HG03439 (cell line): ENCODE measurements at regions not wholly inside any gene's neighbourhood (a gene's known extent, or its start where the extent isn't known, plus 50 kb on each side); places are given as distances from the start of the nearest gene placed in this dataset.
"Not testable (repeated sequence)": the region's sequence is repeated elsewhere in the genome, so short reads cannot be mapped to it uniquely, and the experiment has no call there.

Experiments used
- ATAC-seq: cut with Tn5 transposase; IDR thresholded peaks from one replicate; pipeline ENCODE4 v1.9.1; 2021; ENCODE audit warnings: mild to moderate bottlenecking, moderate library complexity; ENCODE audit not compliant: unreplicated experiment

DNA sequence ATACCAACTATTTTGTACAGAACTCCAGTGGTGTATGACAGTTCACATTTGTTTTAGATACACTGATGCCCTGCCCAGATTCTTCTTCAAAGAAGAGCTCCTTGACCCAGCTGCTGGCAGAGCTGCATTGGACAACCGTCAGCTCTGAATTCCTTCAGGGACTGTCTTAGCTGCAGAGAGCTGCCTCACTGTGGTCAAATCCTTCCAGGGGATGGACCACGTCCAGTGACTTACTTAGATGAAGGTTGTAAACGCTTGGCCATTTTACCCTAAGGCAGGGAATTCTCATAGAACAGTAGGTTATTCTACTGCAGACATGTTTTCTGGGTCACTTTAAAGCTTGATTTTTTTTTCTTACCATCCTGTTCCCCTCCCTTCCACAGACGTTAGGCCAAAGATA is 905.0 kb upstream of the ATXN7L3B start:
- no peak for ATAC-seq

DNA sequence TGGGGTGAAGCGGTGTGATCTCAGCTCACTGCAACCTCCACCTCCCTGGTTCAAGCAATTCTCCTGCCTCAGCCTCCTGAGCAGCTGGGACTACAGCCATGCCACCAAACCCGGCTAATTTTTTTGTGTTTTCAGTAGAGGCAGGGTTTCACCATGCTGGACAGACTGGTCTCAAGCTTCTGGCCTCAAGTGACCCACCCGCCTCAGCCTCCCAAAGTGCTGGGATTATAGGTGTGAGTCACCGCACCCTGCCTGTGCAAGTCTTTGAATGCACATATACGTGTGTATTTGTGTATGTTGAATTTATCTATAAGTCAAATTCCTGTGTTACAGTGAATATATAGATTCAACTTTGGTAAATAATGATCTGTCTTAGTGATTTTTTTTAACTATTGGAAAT is 898.2 kb upstream of the ATXN7L3B start:
- not testable (repeated sequence) for ATAC-seq

DNA sequence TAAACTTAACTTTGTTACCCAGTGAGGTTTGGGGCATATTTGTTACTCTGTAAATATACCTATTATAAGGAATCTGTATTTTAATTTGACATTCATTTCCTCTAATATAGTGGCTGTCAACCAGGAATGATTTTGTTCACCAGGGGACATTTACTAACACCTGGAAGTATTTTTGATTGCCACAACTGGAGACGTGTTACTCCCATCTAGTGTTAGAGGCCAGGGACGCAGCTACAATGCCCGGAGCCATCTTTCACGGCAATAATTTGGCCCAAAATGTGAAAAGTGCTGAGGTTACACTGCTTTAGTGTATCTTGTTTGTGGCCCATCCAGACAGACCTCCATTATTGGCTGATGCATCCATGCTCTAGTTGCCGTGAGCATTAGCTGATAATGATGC is 881.3 kb upstream of the ATXN7L3B start:
- ATAC-seq = no peak

DNA sequence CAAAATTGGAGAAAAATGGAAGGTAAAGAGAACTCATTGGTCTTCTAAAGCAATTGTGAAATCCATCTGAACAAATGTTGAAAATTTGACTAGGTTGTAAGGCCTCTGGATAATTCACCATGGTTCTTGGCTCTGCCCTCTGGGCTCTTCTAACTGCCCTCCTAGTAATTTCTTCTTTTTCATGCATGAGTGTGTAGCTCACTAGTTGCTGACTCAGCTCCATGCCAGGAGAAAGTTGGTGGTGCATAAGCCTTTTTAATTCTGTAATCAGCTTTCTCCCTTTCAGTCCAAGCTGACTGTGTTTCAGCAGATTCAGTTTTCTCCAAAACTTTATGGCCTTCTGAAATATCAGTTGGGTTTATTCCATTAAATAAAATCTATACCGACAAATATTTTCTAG is 877.8 kb upstream of the ATXN7L3B start:
- ATAC-seq = no peak

DNA sequence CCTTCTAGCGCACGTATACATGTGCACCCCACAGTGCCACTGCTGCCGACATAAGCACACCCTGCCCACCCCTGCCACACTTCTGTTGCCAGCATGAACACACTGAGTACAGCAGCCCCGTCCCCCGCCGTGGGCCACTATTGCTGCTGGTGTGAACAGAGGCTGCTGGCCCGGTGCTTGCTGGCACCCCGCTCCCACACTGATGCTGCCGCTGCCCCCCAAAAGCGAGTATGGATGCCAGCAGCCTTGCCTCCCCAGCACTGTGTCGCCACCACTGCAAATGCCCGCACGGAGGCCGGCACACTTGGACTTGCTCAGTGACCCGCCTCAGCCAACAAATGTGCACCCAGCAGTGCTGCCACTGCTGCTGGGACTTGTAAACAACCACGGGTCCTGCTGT is 872.4 kb upstream of the ATXN7L3B start:
- ATAC-seq = no peak

DNA sequence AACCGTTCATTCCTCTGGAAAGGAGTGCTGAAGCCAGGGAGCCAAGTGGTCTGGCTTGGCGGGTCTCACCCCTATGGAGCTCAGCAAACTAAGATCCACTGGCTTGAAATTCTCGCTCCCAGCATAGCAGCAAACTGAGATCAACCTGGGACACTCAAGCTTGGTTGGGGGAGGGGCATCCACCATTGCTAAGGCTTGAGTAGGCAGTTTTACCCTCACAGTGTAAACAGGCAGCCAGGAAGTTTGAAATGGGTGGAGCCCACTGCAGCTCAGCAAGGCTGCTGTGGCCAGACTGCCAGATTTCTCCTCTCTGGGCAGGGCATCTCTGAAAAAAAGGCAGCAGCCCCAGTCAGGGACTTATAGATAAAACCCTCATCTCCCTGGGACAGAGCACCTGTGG is 866.1 kb upstream of the ATXN7L3B start:
- ATAC-seq = not testable (repeated sequence)

DNA sequence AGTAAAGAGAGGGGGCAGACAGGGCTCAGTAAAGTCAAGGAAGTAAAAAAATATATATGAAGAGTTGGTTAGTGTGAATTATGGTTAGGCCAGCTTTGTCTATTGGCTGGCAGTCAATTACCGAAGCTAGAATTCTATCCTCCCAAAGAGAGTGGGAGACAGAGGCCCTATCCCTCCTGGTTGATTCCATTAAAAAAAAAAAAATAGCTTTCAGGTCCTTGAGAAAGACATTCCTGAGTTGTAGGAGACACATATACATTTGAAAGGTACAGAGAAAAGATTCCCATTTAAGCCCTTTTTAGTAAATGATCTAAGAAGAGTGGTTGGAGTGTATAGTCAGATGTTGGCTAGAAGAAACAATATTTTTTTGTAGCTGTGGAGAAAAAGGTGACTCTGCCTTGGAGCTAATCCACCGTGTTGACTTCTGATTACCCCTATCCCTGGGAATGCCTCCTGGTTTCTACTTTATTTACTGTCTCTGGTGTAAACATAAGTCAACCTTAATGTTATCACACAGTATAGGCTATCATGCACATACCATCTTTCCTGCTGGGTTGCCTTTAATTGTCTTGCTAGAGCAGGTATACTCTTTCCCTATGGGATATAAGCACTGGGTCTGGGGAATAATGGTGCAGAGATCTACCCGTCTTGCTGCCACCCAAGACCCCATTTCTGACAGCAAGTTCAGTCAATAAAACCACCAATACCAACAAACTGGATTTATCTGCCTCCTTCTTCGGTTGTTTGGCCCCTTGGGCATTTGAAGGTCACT is 859.9 kb upstream of the ATXN7L3B start:
- ATAC-seq = no peak

DNA sequence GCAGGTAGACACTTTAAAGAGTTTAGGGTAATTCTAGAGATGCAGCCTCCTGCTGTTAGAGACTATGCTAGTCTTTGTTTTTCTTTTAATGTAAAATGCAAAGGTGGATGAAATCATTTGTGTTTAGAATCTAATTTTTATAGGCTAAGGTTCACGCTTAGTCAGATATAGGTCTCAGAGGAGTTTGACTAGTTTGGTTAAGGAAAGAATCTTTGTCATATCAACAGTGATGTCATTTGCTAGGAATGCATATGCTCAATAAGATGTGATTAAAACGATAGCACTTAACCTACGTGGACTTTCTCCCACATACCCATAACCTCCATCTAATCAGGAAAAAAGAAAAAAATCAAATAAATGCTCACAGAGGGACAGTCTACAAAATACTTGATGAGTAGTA is 859.3 kb upstream of the ATXN7L3B start:
- no peak for ATAC-seq

DNA sequence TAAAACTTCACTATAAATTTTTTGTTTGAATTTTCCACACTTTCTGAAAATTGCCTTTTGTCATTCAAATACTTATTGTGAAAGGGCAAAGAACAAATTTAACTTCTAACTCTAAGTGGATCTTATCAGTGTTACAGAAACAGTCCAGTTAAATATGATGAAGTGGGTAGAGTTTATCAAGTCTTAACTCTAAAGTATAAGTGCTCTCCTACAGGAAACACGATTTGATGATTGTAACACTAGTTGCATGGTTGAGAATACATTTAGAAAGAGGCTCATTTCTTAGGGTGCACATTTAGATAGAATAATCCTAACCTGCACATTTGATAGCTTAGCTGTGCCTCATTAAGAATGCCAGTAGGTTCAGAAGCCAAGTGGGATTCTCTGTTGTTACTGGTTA is 838.3 kb upstream of the ATXN7L3B start:
- ATAC-seq = no peak

DNA sequence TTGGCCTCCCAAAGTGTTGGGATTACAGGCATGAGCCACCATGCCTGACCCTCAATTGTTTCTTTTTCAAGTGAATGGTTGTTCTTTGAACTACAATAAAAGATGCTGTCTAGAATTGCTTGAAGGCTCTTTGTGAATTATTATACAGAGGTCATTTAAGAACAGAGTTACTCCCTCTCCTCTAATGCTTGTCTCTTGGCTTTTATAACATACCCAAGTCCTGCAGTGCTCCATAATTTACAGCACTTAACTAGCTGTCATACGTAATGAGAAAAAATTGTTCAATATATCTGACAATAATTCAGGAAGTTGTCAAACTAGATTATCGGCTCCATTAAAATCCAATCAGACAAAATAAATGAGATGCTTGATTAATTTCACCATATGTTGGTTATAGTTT is 823.0 kb upstream of the ATXN7L3B start:
- ATAC-seq = no peak

DNA sequence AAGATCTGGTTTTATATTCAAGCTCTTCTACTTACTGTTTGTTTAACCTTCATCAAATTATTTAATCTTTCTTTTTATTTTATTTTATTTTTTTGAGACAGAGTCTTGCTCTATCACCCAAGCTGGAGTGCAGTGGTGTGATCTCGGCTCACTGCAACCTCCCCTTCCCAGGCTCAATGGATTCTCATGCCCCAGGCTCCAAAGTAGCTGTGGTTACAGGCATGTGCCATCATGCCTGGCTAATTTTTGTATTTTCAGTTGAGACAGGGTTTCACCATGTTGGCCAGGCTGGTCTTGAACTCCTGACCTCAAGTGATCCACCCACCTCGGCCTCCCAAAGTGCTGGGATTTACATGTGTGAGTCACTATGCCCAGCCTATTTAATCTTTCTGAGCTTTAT is 821.5 kb upstream of the ATXN7L3B start:
- not testable (repeated sequence) for ATAC-seq

DNA sequence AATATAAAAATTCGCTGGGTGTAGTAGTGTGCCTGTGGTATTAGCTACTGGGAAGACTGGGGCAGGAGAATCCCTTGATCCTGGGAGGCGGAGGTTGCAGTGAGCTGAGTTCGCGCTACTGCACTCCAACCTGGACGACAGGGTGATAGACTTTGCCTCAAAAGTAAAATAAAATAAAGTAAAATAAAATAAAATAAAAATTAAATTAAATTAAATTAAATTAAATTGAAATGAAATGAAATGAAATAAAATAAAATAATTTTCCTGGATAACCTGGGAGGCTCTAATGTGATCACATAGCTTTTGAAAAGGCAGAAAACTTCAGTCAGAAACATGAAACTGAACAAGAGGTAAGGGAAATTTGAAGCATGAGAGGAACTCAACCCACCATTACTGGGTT is 818.4 kb upstream of the ATXN7L3B start:
- ATAC-seq = no peak

DNA sequence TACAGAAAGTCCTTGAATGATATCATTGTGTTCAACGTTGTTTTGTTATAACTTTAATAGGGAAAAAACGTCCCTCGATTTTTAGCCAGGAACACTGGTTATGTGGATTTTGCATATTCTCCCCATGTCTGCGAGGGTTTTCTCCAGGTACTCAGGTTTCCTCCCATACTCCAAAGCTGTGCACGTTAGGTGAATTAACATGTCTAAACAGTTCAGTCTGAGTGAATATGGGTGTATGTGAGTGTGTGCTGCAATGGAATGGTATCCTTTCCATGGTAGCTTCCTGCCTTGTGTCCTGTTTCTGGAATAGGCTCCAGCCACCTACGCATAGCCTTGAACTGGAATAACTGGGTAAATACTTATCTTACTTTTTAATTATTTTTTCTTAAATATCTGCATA is 810.8 kb upstream of the ATXN7L3B start:
- ATAC-seq = no peak

DNA sequence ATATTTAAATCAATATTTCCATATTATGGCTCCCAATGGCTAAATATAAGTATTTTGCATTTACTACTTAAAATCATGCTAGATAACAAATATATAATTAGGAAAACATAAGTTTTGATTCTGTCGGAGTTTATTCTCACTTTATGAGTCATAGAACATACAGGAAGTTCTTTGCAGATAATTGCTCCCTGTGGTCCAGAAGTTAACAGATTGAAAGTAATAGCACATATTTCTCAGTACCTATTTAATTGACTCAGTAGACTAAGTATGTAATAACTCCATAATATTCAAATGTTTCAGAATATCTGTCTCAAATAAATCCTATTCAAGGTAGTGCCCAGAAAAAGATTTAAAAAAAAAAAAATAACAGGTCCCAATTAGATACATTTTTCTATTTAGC is 806.0 kb upstream of the ATXN7L3B start:
- no peak for ATAC-seq

DNA sequence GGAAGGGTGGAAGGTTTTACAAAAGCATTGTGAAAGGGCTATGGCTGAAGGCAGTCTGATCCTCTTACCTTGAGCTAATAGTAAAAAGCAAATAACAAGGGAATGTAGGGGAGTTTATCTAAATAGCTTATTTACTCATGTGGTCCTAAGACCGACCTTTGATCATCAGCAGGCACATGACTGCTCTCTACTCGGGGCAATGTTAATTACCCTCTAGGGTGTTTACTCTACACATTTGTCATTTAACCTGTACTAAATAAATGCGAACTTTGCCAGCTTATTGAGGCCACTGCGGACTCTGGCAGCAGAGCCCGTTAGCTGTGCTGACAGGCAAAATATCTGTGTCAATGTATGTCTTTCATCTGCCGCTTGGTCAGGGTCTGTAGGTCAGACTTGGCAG is 768.3 kb upstream of the ATXN7L3B start:
- ATAC-seq = no peak

DNA sequence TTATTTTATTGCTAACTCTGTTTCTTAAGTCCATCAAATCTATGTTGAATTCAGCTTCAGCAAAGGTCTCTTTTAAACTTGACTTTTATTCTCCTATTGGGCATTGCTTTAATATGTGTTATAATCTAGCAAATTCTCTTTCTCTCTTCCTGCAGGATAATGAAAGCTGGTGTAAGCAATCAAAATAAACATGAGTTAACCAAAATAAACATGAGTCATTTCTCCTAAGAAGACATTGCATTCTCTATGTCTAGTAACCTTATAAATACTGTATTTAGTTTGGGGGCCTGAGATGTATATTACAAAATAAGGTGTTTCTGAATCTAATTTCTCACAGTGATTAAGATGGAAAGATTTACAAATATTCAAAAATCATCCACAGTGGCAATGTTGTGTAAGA is 739.1 kb upstream of the ATXN7L3B start:
- ATAC-seq = no peak

DNA sequence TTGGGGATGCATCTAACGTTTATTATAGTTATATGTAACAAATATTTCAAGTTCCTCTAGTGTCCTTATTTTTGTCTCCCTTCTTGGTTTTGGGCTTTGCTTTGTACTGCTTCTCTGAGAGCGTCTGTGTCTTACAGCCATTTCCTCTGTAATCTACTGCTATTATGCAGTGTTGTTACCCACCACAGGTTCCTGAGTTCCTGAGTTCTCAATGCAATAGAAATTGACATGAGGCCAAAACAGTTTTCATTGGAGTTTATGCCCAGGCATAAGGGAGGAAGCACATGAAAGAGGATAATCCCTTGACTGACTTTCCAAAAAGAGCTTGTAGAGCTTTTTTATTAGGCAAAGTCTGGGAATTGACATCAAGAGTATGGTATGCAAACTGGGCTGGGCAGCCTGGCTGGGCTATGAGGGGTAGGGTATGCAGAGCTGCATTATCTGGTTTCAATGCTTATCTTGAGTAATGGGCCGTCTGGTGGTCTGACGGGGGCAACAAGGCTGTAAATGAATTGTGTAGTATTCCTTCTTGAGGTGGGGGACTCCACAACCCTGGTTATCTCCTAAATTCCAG is 722.5 kb upstream of the ATXN7L3B start:
- ATAC-seq = no peak

DNA sequence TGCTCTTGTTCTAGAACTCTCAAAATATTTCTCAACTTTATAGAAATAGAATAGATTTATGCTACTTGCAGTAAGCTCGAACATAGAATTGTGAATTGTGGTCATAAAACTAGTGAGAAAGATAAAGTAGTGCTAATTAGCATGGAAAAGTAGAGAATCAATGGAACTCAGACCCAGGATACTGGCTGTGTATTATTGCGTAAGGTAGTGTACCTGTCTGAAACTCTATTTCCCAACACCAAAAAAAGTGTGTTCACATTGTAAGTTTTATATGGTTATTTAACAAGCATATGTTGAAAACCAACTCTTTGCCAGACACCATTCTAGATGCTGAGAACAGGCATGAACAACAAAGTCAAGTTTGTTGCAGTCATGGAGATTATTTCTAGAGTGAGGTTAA is 720.5 kb upstream of the ATXN7L3B start:
- ATAC-seq = no peak

DNA sequence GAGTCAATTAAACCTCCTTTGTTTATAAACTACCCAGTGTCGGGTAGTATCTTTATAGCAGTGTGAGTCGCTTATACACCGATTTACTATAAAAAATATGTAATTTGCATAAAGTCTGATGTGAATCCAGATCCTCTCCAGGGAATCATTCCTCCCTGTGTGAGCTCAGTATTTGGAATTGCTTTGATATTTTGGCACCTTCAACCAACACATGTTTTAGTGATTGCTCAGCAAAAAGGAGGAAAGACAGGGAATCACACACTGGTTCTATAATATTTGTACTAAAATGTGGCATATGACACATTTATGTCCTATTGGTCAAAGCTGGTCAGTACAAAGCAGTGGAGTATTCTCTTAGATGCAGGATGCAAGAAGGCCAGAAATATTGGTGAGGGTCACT is 703.9 kb upstream of the ATXN7L3B start:
- ATAC-seq = no peak

DNA sequence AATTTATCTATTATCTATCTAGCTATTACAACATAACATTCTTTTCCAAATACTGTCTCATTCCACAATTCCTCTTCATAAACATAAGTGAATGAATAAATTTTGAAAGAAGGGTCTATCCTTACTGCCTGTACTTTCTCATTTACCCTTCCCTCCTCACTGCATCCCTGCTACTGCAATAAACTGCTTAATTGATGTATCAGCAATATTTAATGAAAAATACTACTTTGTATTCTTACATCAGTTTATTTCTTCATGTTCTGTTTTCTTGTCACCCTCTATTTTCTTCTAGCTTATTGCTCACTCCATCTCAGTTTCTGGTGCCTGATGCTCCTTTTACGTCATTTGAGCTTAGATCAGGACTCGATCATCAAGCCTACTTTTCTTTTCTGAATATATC is 695.7 kb upstream of the ATXN7L3B start:
- ATAC-seq = no peak

DNA sequence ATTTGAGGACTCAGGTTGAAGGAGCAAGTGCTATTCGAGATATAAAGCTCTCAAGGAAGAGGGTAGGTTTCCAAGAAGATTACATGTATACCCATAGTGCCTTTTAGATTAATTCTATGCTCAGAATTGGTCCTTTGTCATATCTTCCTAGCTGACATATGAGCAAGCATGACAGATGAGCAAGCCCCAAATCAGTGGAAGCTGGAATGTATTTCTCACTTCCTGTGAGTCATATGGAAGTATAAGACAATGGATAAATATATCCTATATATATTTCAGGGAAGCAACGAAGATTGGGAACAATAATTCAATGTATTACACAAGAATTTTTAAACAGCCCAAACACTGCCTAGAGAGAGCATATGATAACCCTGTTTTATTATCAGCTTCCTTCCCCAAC is 674.1 kb upstream of the ATXN7L3B start:
- ATAC-seq = no peak

DNA sequence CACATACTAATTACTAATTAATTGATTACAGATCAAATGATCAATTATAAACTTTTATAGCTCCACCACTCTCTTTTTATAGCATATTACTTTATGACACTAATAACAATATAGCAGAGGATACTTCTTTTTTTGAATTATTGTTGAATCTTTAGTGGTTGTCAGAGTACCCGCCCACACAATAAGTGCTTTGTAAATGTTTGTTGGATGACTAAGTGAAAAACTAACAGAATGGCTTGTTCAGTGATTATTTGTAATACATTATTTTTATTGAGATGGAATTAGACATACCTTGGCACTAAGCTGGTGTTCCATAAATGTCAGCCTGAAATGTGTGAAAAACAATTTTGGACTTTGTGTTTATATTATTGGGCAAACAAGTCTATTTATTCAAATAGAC is 670.5 kb upstream of the ATXN7L3B start:
- no peak for ATAC-seq

DNA sequence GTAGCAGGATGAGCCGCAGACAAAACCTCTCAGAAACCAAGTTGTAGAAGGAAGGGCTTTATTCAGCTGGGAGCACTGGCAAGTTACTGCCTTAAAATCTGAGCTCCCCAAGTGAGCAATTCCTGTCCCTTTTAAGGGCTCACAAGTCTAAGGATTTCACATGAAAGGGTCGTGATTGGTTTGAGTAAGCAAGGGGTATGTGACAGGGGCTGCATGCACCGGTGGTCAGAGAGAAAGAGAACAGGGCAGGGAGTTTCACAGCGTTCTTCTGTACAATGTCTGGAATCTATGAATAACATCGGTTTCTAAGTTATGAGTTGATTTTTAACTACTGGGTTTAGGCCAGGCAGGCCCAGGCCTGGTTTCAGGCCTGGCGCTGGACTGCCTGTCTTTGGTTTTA is 660.3 kb upstream of the ATXN7L3B start:
- ATAC-seq = not testable (repeated sequence)
